ENCODE measurements at regions not wholly inside any gene's neighbourhood (a gene's known extent, or its start where the extent isn't known, plus 50 kb on each side); places are given as distances from the start of the nearest gene placed in this dataset.

DNA sequence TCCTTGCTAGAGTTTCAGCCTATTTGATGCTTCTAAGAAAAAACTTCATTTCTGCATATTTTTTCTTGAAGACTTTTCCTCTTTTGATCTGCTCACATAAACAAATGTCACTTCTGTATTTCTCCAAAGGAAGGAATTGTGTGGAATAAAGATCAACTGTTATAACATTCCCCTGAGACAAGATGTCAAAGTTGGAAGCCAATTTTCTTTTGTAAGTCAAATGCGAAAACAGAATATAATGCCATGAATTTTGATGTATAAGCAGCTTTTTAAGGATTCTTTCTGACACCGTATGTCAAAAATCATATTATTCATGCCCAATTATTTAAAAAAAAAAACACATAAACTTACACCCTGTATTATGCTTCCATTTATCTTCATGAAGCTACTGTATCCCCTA, 70.3 kb upstream of the NHSL1 start:
- H3K27ac ChIP-seq = no peak overlapping the region

GRCh38 chr6:138569970-138570724, 70.9 kb upstream of the NHSL1 start:
- H3K4me1 ChIP-seq = peaks cover 0 to 11% (median 0%) of the 10 kb centered on the region in 6 donors
- H3K27me3 ChIP-seq (replicated peaks in 1 of 7) = peaks cover 0 to 26% (median 0%) of the 10 kb centered on the region in 7 donors
- no peak for TF ChIP-seq POLR2AphosphoS5 (IDR thresholded peaks at IDR 0.05)
- no peak for TF ChIP-seq POLR2A (IDR thresholded peaks at IDR 0.05)
- TF ChIP-seq CTCF (IDR thresholded peaks at IDR 0.05 in 8 of 11, conservative IDR thresholded peaks at IDR 0.05 in 3 of 11) = no peak
- WGBS, 5 donors = 86 to 93% (median 89%) methylated on average over 7 of the region's 7 CpGs
- no peaks in the 10 kb centered on the region for H3K36me3 ChIP-seq
- no peak overlapping the region for H3K27ac ChIP-seq
- DNase-seq = no peak
- H3K9me3 ChIP-seq = no peaks in the 10 kb centered on the region
- no peak overlapping the region for H3K4me3 ChIP-seq
- intact Hi-C loops (cut with DNase I; ENCODE audit: low total_unique reads) = no loop called here

More for the DNA sequence above, 70.3 kb upstream of the NHSL1 start:
- Histone ChIP-seq H3K36me3 (no peaks in the 10 kb centered on the region), H3K27me3 (replicated peaks in 1 of 7) (peaks cover 0 to 26% (median 0%) of the 10 kb centered on the region in 7 donors), H3K4me1 (peaks cover 0 to 11% (median 0%) of the 10 kb centered on the region in 6 donors), H3K9me3 (no peaks in the 10 kb centered on the region), H3K4me3 (no peak overlapping the region)
- TF ChIP-seq POLR2A (IDR thresholded peaks at IDR 0.05) (no peak), POLR2AphosphoS5 (IDR thresholded peaks at IDR 0.05) (no peak), CTCF (IDR thresholded peaks at IDR 0.05 in 8 of 11, conservative IDR thresholded peaks at IDR 0.05 in 3 of 11) (no peak)
- intact Hi-C loops (cut with DNase I; ENCODE audit: low total_unique reads) = no loop called here
- 91 to 99% (median 92%) methylated on average over 2 of the region's 2 CpGs for WGBS, 5 donors
- DNase-seq = no peak

DNA sequence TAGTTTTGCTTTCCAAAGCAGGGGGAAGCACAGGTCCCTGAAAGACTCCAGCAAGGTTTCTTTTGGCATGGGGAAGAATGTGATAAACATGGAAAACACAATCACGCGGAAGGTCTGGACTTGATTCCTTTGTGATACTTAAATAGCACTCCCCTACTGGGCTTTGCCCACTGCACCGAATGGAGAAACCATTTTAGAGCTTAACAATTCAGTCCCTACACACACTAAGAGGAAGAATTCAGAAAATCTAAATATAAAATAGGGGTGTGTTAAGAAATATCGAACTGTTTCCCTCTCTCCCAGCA, 71.4 kb upstream of the NHSL1 start:
- WGBS, 5 donors = 85 to 92% (median 91%) methylated on average over 4 of the region's 4 CpGs
- intact Hi-C loops (cut with DNase I; ENCODE audit: low total_unique reads) = no loop called here
- no peak for TF ChIP-seq POLR2AphosphoS5 (IDR thresholded peaks at IDR 0.05)
- H3K36me3 ChIP-seq = no peaks in the 10 kb centered on the region
- H3K4me3 ChIP-seq = no peak overlapping the region
- H3K27me3 ChIP-seq (replicated peaks in 1 of 7) = peaks cover 0 to 26% (median 0%) of the 10 kb centered on the region in 7 donors
- no peak overlapping the region for H3K27ac ChIP-seq
- peaks cover 0 to 11% (median 0%) of the 10 kb centered on the region in 6 donors for H3K4me1 ChIP-seq
- no peaks in the 10 kb centered on the region for H3K9me3 ChIP-seq
- DNase-seq = no peak

DNA sequence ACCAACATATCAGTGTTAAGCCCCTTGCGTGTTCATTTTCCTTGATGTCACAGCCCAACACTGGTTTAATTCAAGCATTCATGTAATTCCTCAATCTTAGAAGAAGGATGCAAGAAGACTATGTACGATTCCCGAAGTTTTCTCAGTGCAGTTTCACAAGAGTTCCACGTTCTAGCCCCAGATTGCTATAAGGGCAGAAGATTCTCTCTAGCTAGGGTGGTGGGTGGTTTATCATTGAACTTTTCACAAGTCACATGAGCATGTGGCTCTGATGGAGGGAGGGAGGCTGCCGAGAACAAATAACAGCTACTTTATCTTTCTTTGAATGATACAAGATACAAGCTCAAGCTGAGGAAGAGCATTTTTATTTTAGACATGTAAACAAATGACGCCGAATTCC, 71.9 kb upstream of the NHSL1 start:
- WGBS, 5 donors = 87 to 91% (median 88%) methylated on average over 7 of the region's 7 CpGs
- TF ChIP-seq POLR2A (IDR thresholded peaks at IDR 0.05) (no peak), POLR2AphosphoS5 (IDR thresholded peaks at IDR 0.05) (no peak), CTCF (IDR thresholded peaks at IDR 0.05 in 8 of 11, conservative IDR thresholded peaks at IDR 0.05 in 3 of 11) (no peak)
- no peak for DNase-seq

More for the DNA sequence above, 71.9 kb upstream of the NHSL1 start:
- Histone ChIP-seq H3K27me3 (replicated peaks in 1 of 7) (peaks cover 0 to 26% (median 0%) of the 10 kb centered on the region in 7 donors), H3K4me1 (peaks cover 0 to 11% (median 0%) of the 10 kb centered on the region in 6 donors), H3K36me3 (no peaks in the 10 kb centered on the region), H3K27ac (no peak overlapping the region), H3K9me3 (no peaks in the 10 kb centered on the region), H3K4me3 (no peak overlapping the region)
- intact Hi-C loops (cut with DNase I; ENCODE audit: low total_unique reads) = no loop called here

Data from spleen (tissue), 11 donors.